Mesendoderm (in vitro differentiated cells): ENCODE measurements at regions not wholly inside any gene's neighbourhood (a gene's known extent, or its start where the extent isn't known, plus 50 kb on each side); places are given as distances from the start of the nearest gene placed in this dataset.
A peak's percentile ranks its signal among the peaks of the same experiment; 100 is the strongest.

Experiments
- DNase-seq: peaks from one replicate; pipeline ENCODE4 v3.0.0; 2013
- H2AK5ac ChIP-seq: 2 replicates; pipeline ENCODE4 v1.6.1; 2013; ENCODE audit warnings: low read length, inconsistent platforms
- H2BK120ac ChIP-seq: 2 replicates; pipeline ENCODE4 v1.6.1; 2013; ENCODE audit warnings: low read depth, mild to moderate bottlenecking, low read length, moderate library complexity, mixed read lengths
- H2BK15ac ChIP-seq: replicated peaks from 2 replicates; pipeline ENCODE4 v1.6.1; 2013; ENCODE audit warnings: low read depth, mild to moderate bottlenecking, moderate library complexity
- H2BK5ac ChIP-seq: 2 replicates; pipeline ENCODE4 v1.6.1; 2013; ENCODE audit warnings: low read length, inconsistent platforms
- H3K18ac ChIP-seq: 2 replicates; pipeline ENCODE4 v1.6.1; 2013; ENCODE audit warnings: mild to moderate bottlenecking, low read length, mixed read lengths
- H3K23ac ChIP-seq: one replicate; pipeline ENCODE4 v1.6.1; 2013; ENCODE audit warnings: low read length
- H3K27ac ChIP-seq: 2 replicates; pipeline ENCODE4 v1.5.1; 2013; ENCODE audit warnings: low read depth, mild to moderate bottlenecking, inconsistent platforms, low read length, moderate library complexity
- H3K27me3 ChIP-seq: 2 replicates; pipeline ENCODE4 v1.6.1; 2013; ENCODE audit warnings: low read length, control low read depth, mild to moderate bottlenecking, inconsistent platforms; ENCODE audit not compliant: insufficient read depth, poor library complexity
- H3K36me3 ChIP-seq: 2 replicates; pipeline ENCODE4 v1.6.1; 2013; ENCODE audit warnings: low read length, inconsistent platforms; ENCODE audit not compliant: control insufficient read depth, insufficient read depth
- H3K4ac ChIP-seq: one replicate; pipeline ENCODE4 v1.6.1; 2013; ENCODE audit warnings: low read depth, mild to moderate bottlenecking, low read length, moderate library complexity
- H3K4me1 ChIP-seq: 2 replicates; pipeline ENCODE4 v1.6.1; 2013; ENCODE audit warnings: low read depth, low read length, inconsistent platforms; ENCODE audit not compliant: control insufficient read depth
- H3K4me2 ChIP-seq: 2 replicates; pipeline ENCODE4 v1.6.1; 2013; ENCODE audit warnings: low read length
- H3K4me3 ChIP-seq: 2 replicates; pipeline ENCODE4 v1.5.1; 2013; ENCODE audit warnings: mild to moderate bottlenecking, low read length
- H3K56ac ChIP-seq: one replicate; pipeline ENCODE4 v1.6.1; 2013; ENCODE audit warnings: low read length
- H3K79me1 ChIP-seq: 2 replicates; pipeline ENCODE4 v1.6.1; 2013; ENCODE audit warnings: low read length, inconsistent platforms
- H3K79me2 ChIP-seq: 2 replicates; pipeline ENCODE4 v1.6.1; 2013; ENCODE audit warnings: mild to moderate bottlenecking, low read length; ENCODE audit not compliant: control insufficient read depth, insufficient read depth
- H3K9ac ChIP-seq: 2 replicates; pipeline ENCODE4 v1.6.1; 2013; ENCODE audit warnings: low read length, inconsistent platforms
- H4K5ac ChIP-seq: one replicate; pipeline ENCODE4 v1.6.1; 2013; ENCODE audit warnings: low read length
- H4K8ac ChIP-seq: one replicate; pipeline ENCODE4 v1.6.1; 2013; ENCODE audit warnings: low read depth, mild to moderate bottlenecking, control low read depth, low read length, moderate library complexity
- WGBS: extraction: QIAGEN DNeasy Blood & Tissue Kit; methylation state at CpG from one replicate; pipeline ENCODE4 v1.1.7; 2013; ENCODE audit warnings: low lambda C conversion rate, missing lambda C conversion rate; ENCODE audit not compliant: insufficient coverage; ENCODE audit errors: extremely low coverage; 5-methylcytosine and 5-hydroxymethylcytosine counted together

DNA sequence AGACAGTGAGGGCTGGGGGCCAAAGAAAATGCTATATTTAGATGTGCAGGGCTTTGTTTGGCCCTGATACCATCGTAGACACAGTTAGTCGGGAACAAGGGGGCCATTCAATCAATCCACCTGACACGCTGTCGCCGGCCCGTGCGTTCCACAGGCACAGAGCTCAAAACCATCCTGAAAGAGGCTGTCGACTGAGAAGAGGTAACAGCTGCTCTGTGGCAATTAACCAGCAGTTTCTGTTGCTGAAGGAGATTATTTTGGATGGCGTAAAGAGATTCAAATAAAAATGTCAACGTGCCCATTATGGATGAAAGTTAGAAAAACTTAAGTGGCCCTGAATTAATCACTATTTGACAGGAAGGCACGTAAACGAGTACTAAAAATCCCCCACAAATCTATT lies 276.2 kb upstream of the IRX5 start:
- Histone ChIP-seq H3K36me3 (no peaks in the 10 kb centered on the region), H3K56ac (no peak overlapping the region), H2AK5ac (no peak overlapping the region), H4K5ac (no peak overlapping the region), H3K4me3 (no peak overlapping the region), H3K4ac (no peak overlapping the region), H2BK15ac (no peak overlapping the region), H3K23ac (no peak overlapping the region), H3K18ac (peak overlapping the region; percentile 30), H3K27me3 (peaks cover 17% of the 10 kb centered on the region), H3K27ac (no peak overlapping the region), H2BK120ac (no peak overlapping the region), H3K79me2 (no peaks in the 10 kb centered on the region), H4K8ac (no peak overlapping the region), H3K79me1 (no peaks in the 10 kb centered on the region), H3K4me1 (no peaks in the 10 kb centered on the region), H3K9ac (no peak overlapping the region), H3K4me2 (no peak overlapping the region), H2BK5ac (no peak overlapping the region)
- no CpG with 5 or more reads among the region's 12 CpGs for WGBS
- DNase-seq, result no peak

DNA sequence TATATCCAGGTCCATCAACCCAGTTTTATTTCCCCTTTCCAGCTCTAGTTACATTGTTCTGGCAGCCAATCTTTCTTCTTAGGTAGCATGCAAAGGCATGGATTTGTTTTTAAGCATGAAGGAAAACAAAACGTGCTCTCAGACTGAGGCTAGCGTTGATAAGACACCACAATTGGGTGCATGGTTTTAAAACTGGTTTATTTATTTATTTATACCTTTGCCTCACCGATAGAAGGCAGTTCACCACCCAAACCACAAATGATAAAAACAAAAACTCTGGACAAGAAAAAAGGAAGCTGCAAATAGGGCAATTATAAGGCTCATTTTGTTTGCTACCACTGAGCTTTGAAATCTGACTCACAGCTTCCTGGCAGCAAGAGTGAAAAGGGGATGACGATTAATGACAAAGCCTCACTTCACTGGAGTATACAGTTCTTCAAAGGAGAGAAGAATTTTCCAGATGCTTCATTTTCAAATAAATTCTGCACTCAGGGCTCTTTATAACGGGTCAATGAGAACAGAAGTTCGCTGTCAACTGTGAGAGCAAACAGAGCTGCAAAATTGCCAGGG lies 278.4 kb upstream of the IRX5 start:
- no peak overlapping the region for H3K23ac ChIP-seq
- no peak overlapping the region for H3K4me3 ChIP-seq
- H3K27ac ChIP-seq, result no peak overlapping the region
- no peak overlapping the region for H3K18ac ChIP-seq
- H2BK120ac ChIP-seq, result no peak overlapping the region
- H3K56ac ChIP-seq, result no peak overlapping the region
- H3K79me1 ChIP-seq, result no peaks in the 10 kb centered on the region
- no peak overlapping the region for H2BK5ac ChIP-seq
- H3K4me2 ChIP-seq, result no peak overlapping the region
- H3K4me1 ChIP-seq, result no peaks in the 10 kb centered on the region
- peaks cover 17% of the 10 kb centered on the region for H3K27me3 ChIP-seq
- H3K36me3 ChIP-seq, result no peaks in the 10 kb centered on the region
- no peak overlapping the region for H3K9ac ChIP-seq
- H2AK5ac ChIP-seq, result no peak overlapping the region
- no peak for DNase-seq
- no peak overlapping the region for H4K8ac ChIP-seq
- no peaks in the 10 kb centered on the region for H3K79me2 ChIP-seq
- H2BK15ac ChIP-seq, result no peak overlapping the region
- no peak overlapping the region for H4K5ac ChIP-seq
- no peak overlapping the region for H3K4ac ChIP-seq
- no CpG with 5 or more reads among the region's 6 CpGs for WGBS

DNA sequence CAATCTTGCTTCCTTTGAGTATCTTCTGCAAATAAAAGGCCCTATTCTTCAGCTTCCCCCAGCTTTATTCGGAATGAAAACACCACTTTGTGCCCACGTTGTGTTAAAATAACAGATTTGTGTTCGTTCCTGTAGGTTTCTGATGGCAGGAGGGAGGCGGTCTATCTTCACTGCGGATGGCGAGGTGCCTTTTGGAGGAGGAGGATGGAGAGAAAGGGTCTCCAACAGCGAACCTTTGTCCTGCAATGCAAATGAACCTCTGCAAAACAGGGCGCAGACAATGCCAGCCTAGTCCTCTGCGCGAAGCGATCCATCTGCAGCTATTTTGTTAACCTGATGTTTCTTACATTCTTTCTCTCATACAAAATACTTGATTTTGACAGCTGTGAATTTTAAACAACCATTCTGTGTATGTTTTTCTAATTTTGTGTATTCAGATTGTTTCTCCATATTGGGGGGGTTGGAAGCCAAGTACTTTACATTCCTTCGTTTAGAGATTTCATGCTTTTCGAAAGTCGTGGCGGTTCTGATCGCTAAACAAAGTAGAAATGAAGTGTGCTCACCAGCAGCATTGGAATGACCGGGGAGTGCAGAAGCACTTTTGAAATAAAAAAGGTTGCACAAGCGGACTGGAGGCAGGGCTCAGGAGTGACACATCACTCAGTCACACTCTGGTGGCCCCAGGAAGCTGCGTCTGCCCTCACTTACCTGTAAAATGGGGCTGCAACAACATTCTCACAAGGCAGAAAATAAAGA lies 279.0 kb upstream of the IRX5 start:
- Histone ChIP-seq H3K18ac (no peak overlapping the region), H3K79me1 (no peaks in the 10 kb centered on the region), H3K4me2 (no peak overlapping the region), H4K5ac (no peak overlapping the region), H3K36me3 (no peaks in the 10 kb centered on the region), H3K9ac (no peak overlapping the region), H4K8ac (no peak overlapping the region), H3K56ac (no peak overlapping the region), H3K27ac (no peak overlapping the region), H3K23ac (no peak overlapping the region), H3K4ac (no peak overlapping the region), H2BK5ac (no peak overlapping the region), H3K27me3 (peaks cover 17% of the 10 kb centered on the region), H3K4me1 (no peaks in the 10 kb centered on the region), H3K79me2 (no peaks in the 10 kb centered on the region), H2AK5ac (no peak overlapping the region), H2BK120ac (no peak overlapping the region), H2BK15ac (no peak overlapping the region), H3K4me3 (no peak overlapping the region)
- peak; percentile 47 for DNase-seq
- no CpG with 5 or more reads among the region's 19 CpGs for WGBS

DNA sequence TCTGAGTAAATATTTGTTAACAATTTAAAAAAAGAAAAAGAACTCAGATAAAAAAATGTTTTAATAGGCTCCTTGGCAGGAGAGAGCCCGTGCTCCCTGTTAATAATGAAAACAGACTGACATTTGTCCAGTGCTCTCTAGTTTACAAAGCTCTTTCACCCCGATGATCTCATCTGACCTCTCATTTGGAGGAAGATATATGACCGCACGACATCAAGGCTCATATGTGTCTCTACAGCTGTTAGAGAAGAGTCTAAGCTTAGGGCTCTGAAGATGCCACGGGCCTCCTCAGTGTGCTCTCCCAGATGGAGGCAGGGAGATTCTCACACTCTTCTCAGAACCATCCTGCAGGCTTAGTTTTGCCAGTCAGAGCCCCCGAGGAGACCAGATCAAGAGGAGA lies 280.8 kb upstream of the IRX5 start:
- Histone ChIP-seq H3K79me2 (no peaks in the 10 kb centered on the region), H3K27me3 (peaks cover 17% of the 10 kb centered on the region), H3K4me1 (no peaks in the 10 kb centered on the region), H3K4ac (no peak overlapping the region), H3K36me3 (no peaks in the 10 kb centered on the region), H2BK5ac (no peak overlapping the region), H3K4me3 (no peak overlapping the region), H4K8ac (no peak overlapping the region), H3K4me2 (no peak overlapping the region), H3K56ac (no peak overlapping the region), H3K27ac (no peak overlapping the region), H3K9ac (no peak overlapping the region), H3K79me1 (no peaks in the 10 kb centered on the region), H2BK120ac (no peak overlapping the region), H3K18ac (no peak overlapping the region), H2AK5ac (no peak overlapping the region), H4K5ac (no peak overlapping the region), H3K23ac (no peak overlapping the region), H2BK15ac (no peak overlapping the region)
- WGBS, result no CpG with 5 or more reads among the region's 6 CpGs
- DNase-seq, result no peak

DNA sequence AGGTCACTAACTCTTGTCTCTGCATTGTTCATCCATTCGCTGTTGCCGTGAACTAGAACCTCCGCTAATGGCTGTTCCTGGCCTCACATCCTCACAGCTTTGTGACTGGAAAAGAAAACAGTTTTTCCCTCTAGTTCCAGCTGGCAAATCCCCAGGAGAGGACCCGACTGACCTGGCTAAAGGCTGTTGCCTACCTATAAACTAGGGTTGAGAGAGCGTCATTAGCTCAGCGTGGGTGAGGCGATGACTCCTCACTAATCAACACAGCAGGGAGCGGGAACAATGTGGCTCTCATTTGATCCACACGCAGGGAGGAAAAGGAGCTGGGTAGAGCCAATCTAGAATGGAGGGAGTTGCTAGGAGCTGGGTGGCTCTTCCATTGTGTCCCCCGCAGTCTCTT lies 282.1 kb upstream of the IRX5 start:
- Histone ChIP-seq H3K56ac (no peak overlapping the region), H2BK120ac (no peak overlapping the region), H3K4ac (no peak overlapping the region), H3K27ac (no peak overlapping the region), H2BK5ac (no peak overlapping the region), H3K36me3 (no peaks in the 10 kb centered on the region), H2BK15ac (no peak overlapping the region), H3K79me2 (no peaks in the 10 kb centered on the region), H3K23ac (no peak overlapping the region), H3K18ac (no peak overlapping the region), H3K27me3 (peaks cover 10% of the 10 kb centered on the region), H3K4me3 (no peak overlapping the region), H3K4me2 (no peak overlapping the region), H3K9ac (no peak overlapping the region), H4K8ac (no peak overlapping the region), H3K4me1 (no peaks in the 10 kb centered on the region), H4K5ac (no peak overlapping the region), H3K79me1 (no peaks in the 10 kb centered on the region), H2AK5ac (no peak overlapping the region)
- no CpG with 5 or more reads among the region's 10 CpGs for WGBS
- no peak for DNase-seq
